Right cardiac atrium (tissue), 5 donors: ENCODE measurements at regions not wholly inside any gene's neighbourhood (a gene's known extent, or its start where the extent isn't known, plus 50 kb on each side); places are given as distances from the start of the nearest gene placed in this dataset.
A peak's percentile ranks its signal among the peaks of the same experiment; 100 is the strongest.
"Not testable (repeated sequence)": the region's sequence is repeated elsewhere in the genome, so short reads cannot be mapped to it uniquely, and the experiment has no call there.

Source experiments
- ATAC-seq, 2 donors: fragments of 200-7000 bp; cut with Tn5 transposase; one replicate each; pipeline versions ENCODE4 v1.8.0 to v1.9.1; 2020; ENCODE audit warnings: moderate library complexity in 2 of 2, mild to moderate bottlenecking in 1 of 2
- DNase-seq, 3 donors: peaks; one replicate each; pipeline ENCODE4 v3.0.0-alpha.2; 2020
- H3K27ac ChIP-seq: one replicate; pipeline ENCODE4 v1.5.1; 2013; ENCODE audit warnings: mild to moderate bottlenecking, low read length, control low read depth, moderate library complexity
- H3K27me3 ChIP-seq: one replicate; pipeline ENCODE4 v1.6.1; 2013; ENCODE audit not compliant: control insufficient read depth, insufficient read depth
- H3K4me1 ChIP-seq: one replicate; pipeline ENCODE4 v1.6.1; 2013; ENCODE audit warnings: low read length; ENCODE audit not compliant: control insufficient read depth, insufficient read depth
- H3K4me3 ChIP-seq: one replicate; pipeline ENCODE4 v1.5.1; 2013; ENCODE audit warnings: low read length, control low read depth
- H3K9me3 ChIP-seq: one replicate; pipeline ENCODE4 v1.6.1; 2013; ENCODE audit warnings: low read length; ENCODE audit not compliant: control insufficient read depth
- WGBS: extraction: QIAGEN DNeasy Blood & Tissue Kit; methylation state at CpG from one replicate; pipeline ENCODE4 v1.1.7; 2013; 5-methylcytosine and 5-hydroxymethylcytosine counted together
- intact Hi-C, 4 donors: fragments of 100-400 bp; cut with DNase I; formaldehyde crosslinking; loops; one replicate each; pipeline versions ENCODE4 v1.11.0 to v1.14.0; 2022 to 2023
- donor health status: healthy with polysubstance abuse.
- donor health status: DM: no; HTN: yes; CAD: no.
- donor health status: DM: no; HTN: no; CAD: no.
- donor health status: DM: no; HTN: yes; CAD: no; lungs with severe emphysema.
- donor health status: DM: yes; HTN: yes; CAD: no.

GRCh38 chr21:13303763-13304162 lies 305.8 kb upstream of the POTED start:
- DNase-seq, H3K9me3 ChIP-seq, intact Hi-C loops, H3K4me3 ChIP-seq, H3K27me3 ChIP-seq, H3K4me1 ChIP-seq, ATAC-seq, H3K27ac ChIP-seq: not testable (repeated sequence)
- 22% methylated on average over 1 of the region's 1 CpG for WGBS

DNA sequence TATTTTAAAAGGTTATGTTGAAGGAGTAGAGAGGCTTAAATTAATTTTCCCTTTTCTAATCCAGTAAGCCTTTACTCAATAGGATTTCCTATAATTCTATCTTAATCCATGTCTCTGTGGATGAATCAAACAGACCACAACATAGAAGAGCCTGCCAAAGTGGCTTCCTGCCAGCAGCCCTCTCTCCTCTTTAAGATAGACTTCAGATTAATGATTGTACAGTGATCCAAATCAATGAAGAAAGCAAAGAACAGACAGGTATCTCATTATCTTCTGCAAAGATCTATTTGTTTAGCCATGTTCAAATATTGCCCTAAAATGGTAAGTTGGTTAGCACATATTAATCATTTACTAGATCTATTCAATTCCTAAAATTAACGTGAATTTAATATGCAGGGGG lies 304.7 kb upstream of the POTED start:
- H3K4me3 ChIP-seq, intact Hi-C loops, H3K27ac ChIP-seq, H3K9me3 ChIP-seq, H3K4me1 ChIP-seq, ATAC-seq, H3K27me3 ChIP-seq, DNase-seq: not testable (repeated sequence)
- 12% methylated on average over 1 of the region's 1 CpG for WGBS

DNA sequence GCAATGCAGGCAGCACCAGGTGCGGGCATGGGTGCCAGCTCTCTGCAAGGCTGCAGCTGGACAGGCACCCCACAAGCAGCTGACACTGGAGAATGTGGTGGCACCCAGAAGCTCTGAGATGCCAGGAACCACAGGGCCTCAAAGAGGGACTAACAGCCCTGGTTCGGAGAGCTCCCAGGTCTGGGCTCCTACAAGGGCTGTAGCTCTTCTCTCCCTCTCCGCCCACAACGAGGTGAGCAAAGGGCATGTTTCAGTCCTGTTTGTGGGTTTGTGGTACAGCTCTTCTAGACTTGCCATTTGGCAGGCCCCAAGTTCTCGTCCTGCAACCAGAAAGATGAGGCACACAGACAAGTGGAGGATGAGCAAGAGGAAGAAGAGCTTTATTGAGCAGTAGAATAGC lies 299.5 kb upstream of the POTED start:
- H3K27ac ChIP-seq, H3K27me3 ChIP-seq, H3K4me3 ChIP-seq, intact Hi-C loops, DNase-seq, H3K4me1 ChIP-seq, H3K9me3 ChIP-seq: not testable (repeated sequence)
- 71% methylated on average over 5 of the region's 5 CpGs for WGBS
- ATAC-seq: peak in 1 of 2 donors; percentile 27

GRCh38 chr21:13310570-13311524 lies 298.7 kb upstream of the POTED start:
- H3K27me3 ChIP-seq, intact Hi-C loops: not testable (repeated sequence)

DNA sequence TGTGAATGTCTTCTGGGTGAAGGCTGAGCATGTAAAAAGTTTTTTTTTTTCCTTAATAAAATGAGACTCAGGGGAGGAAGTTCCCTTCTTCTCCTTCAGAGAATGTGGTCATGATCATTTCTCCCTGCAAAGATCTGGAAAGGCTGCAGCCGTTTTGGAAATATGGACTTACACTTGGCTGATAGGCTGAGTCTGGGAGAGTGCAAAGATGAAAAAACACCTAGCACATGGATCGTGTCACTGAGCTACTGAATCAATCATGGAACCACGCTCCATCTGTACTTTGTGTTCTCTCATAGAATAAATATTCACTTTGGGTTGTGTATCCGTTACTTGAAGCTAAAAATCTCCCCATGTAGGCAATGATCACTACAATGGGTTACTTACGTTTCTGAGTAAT lies 290.9 kb upstream of the POTED start:
- ATAC-seq, H3K9me3 ChIP-seq, DNase-seq, H3K4me3 ChIP-seq, H3K27ac ChIP-seq, intact Hi-C loops, H3K27me3 ChIP-seq, H3K4me1 ChIP-seq: not testable (repeated sequence)
- 41% methylated on average over 5 of the region's 5 CpGs for WGBS

More at GRCh38 chr21:13310570-13311524, 298.7 kb upstream of the POTED start:
- not testable (repeated sequence) for H3K4me1 ChIP-seq, DNase-seq, H3K9me3 ChIP-seq, H3K4me3 ChIP-seq, H3K27ac ChIP-seq
- WGBS: 79% methylated on average over 16 of the region's 18 CpGs
- ATAC-seq: peak in 1 of 2 donors; percentile 46

DNA sequence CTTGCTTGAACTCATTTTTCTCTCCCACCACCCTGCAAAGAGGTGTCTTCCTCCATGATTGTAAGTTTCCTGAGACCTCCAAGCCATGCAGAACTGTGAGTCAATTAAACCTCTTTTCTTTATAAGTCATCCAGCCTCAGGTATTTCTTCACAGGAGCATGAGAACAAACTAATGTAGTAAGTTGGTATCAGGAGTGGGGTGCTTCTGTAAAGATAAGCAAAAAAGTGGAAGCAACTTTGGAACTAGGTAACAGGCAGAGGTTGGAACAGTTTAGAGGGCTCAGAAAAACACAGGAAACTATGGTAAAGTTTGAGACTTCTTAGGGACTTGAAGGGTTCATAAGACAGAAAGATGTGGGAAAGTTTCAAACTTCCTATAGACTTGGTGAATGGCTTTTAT lies 287.7 kb upstream of the POTED start:
- ATAC-seq, H3K4me1 ChIP-seq, intact Hi-C loops: not testable (repeated sequence)

DNA sequence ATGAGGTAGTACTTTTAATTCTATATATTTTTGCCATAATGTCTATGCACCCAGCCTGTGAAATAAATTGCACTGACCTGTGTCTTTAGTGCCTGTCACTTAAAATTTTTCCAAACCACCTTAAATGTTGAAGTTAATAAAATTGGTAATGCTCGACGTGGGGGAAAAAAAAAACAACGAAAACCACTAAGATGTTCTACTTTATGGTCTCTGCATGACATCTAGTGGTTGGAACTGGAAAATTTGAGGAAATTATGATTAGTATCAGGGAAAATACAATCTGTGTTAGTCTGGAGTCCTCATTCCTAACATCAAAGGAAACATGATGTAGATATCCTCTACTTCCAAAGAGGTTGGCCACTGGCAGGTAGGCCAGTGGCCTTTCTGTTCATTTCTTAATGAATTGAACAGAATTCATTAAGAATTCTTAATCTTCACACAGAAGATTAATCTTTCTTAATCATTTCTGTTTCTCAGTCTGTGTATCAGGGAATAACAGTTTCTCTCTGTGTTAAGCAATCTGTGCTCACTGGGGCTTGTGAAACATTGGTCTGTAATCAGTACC lies 268.8 kb upstream of the POTED start:
- H3K4me1 ChIP-seq, H3K4me3 ChIP-seq, H3K27me3 ChIP-seq, H3K9me3 ChIP-seq, DNase-seq, H3K27ac ChIP-seq, intact Hi-C loops: not testable (repeated sequence)
- peak in 1 of 2 donors; percentile 38 for ATAC-seq
- WGBS: 19% methylated on average over 3 of the region's 3 CpGs

More for the DNA sequence above, 287.7 kb upstream of the POTED start:
- DNase-seq, H3K9me3 ChIP-seq, H3K27ac ChIP-seq, H3K27me3 ChIP-seq, H3K4me3 ChIP-seq: not testable (repeated sequence)

DNA sequence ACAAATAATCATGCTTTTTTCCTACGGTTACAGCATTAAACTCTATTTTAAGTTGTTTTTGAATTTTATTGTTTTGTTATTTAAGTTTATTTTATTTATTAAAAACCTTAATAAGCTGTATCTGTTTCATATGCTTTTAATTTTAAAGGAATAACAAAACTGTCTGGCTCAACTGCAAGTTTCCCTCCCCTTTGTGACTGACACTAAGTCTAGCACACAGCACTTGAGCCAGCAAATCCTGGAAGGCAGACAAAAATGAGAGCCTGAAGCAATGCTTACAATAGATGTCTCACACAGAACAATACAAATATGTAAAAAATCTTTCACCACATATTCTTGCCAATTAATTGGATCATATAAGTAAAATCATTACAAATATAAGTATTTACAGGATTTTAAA lies 258.1 kb upstream of the POTED start:
- intact Hi-C loops, H3K4me3 ChIP-seq, H3K4me1 ChIP-seq, H3K9me3 ChIP-seq, ATAC-seq, H3K27me3 ChIP-seq, H3K27ac ChIP-seq: not testable (repeated sequence)
- 57% methylated on average over 1 of the region's 1 CpG for WGBS
- DNase-seq: peak in 1 of 3 donors; percentile 26

GRCh38 chr21:13360175-13360574 lies 249.4 kb upstream of the POTED start:
- DNase-seq, ATAC-seq, H3K27ac ChIP-seq, intact Hi-C loops, H3K27me3 ChIP-seq, H3K4me3 ChIP-seq, H3K4me1 ChIP-seq, H3K9me3 ChIP-seq: not testable (repeated sequence)
- WGBS: 84% methylated on average over 16 of the region's 17 CpGs

DNA sequence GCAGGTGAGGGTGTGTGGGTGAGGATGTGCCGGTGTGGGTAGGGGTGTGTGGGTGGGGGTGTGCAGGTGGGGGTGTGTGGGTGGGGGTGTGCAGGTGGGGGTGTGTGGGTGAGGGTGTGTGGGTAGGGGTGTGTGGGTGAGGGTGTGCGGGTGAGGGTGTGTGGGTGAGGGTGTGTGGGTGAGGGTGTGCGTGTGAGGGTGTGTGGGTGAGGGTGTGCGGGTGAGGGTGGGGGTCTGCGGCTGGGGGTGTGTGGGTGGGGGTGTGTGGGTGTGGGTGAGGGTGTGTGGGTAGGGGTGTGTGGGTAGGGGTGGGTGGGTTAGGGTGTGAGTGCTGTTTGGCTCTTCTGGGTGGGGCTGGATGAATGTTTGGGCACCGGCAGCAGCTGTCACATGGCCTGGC lies 241.4 kb upstream of the POTED start:
- ATAC-seq (no peak), DNase-seq (peak in 1 of 3 donors; percentile 25)
- intact Hi-C loops: no loop called here
- no peaks in the 10 kb centered on the region for H3K27me3 ChIP-seq
- H3K9me3 ChIP-seq: no peaks in the 10 kb centered on the region
- no peaks in the 10 kb centered on the region for H3K4me1 ChIP-seq
- no peak overlapping the region for H3K4me3 ChIP-seq
- H3K27ac ChIP-seq: no peak overlapping the region
- WGBS: 79% methylated on average over 6 of the region's 6 CpGs

DNA sequence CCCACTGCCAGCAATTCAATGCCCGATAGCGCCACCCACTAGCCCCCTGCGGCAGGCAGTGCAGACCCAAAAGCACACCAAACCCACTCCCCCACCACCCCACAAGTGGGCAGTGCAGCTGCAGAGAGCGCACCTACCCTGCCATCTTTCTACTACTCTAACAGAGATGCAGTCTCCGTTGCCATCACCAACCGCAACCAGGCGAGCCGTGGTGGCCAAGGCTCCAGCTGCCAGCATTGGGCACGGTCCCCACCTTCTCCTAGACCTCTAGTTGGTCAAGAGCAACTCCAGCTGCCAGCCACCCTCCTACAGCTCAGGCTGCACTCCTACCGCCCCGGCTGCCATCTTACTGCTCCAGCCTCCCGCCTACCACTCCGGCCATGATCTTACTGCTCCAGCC lies 236.9 kb upstream of the POTED start:
- 95% methylated on average over 13 of the region's 13 CpGs for WGBS
- intact Hi-C loops, DNase-seq, H3K27ac ChIP-seq, H3K27me3 ChIP-seq, H3K9me3 ChIP-seq, H3K4me3 ChIP-seq, ATAC-seq, H3K4me1 ChIP-seq: not testable (repeated sequence)
